CMK (cell line): ENCODE measurements at regions not wholly inside any gene's neighbourhood (a gene's known extent, or its start where the extent isn't known, plus 50 kb on each side); places are given as distances from the start of the nearest gene placed in this dataset.

Source experiments
- DNase-seq: peaks from one replicate; pipeline ENCODE4 v3.0.0-alpha.2; 2010; ENCODE audit warnings: low read depth

DNA sequence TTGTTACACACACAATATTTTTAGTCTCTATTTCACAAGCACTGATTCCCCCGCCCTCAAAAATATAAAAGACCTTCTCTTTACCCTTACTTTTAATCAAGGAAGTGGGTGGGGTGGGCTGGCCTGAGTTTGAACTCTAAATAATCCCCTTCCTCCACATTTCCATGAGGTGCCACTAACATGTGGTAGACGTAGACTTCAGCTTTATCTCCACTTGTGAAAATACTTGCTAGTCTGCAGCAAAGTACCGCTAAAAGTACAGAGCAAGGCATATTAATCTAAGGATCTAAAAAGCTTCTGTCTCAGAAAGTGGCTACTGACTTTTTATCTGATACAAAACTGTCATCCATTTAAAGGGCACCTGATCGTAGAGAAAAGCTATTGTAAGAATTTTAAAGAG is 739.6 kb upstream of the SLC10A2 start:
- DNase-seq = no peak

DNA sequence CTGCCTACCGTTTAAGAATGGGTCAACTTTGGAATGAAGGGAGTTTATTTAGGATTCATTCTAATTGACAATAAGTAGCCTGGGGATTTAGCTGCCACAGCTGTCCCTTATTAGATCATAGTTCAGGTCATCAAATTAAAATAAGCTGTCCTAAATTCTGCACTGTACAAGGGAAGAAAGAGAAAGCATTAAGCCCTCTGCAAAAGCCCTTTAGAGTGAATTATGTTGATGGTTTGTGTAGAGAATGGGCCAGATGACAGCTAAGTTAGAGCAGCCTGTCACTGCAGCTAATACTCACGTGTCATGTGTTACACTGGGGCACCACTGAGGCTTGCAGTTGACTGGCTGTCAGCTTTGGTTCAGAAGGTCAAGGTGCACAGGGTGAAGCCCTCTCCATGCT is 737.1 kb upstream of the SLC10A2 start:
- no peak for DNase-seq

GRCh38 chr13:103799028-103799427 is 732.8 kb upstream of the SLC10A2 start:
- no peak for DNase-seq

GRCh38 chr13:103795892-103796478 is 729.8 kb upstream of the SLC10A2 start:
- DNase-seq = no peak

GRCh38 chr13:103794526-103794925 is 728.3 kb upstream of the SLC10A2 start:
- no peak for DNase-seq

GRCh38 chr13:103788061-103788652 is 721.9 kb upstream of the SLC10A2 start:
- no peak for DNase-seq

- no peak for DNase-seq
Measured at GRCh38 chr13:103772576-103772975, 706.4 kb upstream of the SLC10A2 start.

DNA sequence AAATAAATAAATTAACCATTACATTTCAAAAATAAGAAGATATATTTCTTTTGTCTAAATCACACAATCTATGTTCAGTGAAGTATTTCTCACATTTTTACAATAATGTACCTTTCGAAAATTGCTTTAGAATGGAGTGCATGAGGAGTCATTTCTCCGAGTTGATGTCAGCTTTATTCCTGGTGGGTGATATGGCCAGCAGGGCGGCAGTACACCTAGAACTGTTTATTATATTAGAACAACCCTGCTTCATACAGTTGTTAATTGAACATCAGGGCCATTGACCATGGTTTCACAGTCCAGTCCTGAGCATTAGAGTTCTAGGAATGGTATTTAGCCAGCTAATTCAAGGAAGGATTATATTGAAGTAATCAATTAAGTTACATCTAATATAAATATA is 696.3 kb upstream of the SLC10A2 start:
- DNase-seq = no peak

- no peak for DNase-seq
Measured at GRCh38 chr13:103759361-103759760, 693.1 kb upstream of the SLC10A2 start.

- no peak for DNase-seq
Measured at GRCh38 chr13:103758222-103758621, 692.0 kb upstream of the SLC10A2 start.

DNA sequence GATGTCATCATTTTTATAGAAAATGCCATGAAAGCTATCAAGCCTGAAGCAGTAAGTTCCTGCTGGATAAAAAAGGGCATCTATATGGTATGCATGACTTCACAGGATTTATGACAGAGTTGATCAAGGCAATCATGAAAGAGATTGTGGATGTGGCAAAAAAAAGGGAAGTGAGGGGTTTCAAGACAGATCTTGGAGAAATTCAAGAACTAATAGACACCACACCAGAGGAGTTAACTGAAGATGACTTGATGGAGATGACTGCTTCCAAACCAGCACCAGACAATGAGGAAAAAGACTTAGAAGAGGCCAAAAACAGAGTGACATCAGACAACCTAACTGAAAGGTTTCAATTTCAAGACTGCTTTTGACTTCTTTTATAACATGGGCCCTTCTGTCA is 691.1 kb upstream of the SLC10A2 start:
- no peak for DNase-seq

GRCh38 chr13:103754783-103755182 is 688.6 kb upstream of the SLC10A2 start:
- no peak for DNase-seq

- DNase-seq = no peak
Measured at GRCh38 chr13:103734837-103735236, 668.6 kb upstream of the SLC10A2 start.

- DNase-seq = no peak
Measured at GRCh38 chr13:103731959-103732358, 665.7 kb upstream of the SLC10A2 start.

GRCh38 chr13:103730407-103730806 is 664.2 kb upstream of the SLC10A2 start:
- no peak for DNase-seq

- no peak for DNase-seq
Measured at GRCh38 chr13:103726808-103727207, 660.6 kb upstream of the SLC10A2 start.

DNA sequence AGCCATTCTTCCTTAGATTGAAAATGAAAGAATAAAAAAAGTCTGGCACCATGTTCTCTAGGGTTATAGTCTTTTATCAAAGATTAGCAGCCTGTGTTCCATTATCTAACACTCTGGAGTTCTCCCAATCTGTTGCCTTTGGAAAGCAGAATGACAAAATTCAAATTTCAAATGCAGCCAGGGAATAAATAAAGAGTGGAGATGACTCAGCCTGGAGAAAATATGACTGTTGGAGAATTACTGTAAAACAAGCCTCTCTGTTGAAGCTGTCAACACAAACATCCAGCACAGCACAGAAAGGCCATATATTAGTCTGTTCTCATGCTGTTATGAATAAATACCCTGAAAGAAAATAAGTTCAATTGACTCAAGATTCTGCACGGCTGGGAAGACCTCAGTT is 650.5 kb upstream of the SLC10A2 start:
- no peak for DNase-seq

GRCh38 chr13:103715335-103715734 is 649.1 kb upstream of the SLC10A2 start:
- no peak for DNase-seq

DNA sequence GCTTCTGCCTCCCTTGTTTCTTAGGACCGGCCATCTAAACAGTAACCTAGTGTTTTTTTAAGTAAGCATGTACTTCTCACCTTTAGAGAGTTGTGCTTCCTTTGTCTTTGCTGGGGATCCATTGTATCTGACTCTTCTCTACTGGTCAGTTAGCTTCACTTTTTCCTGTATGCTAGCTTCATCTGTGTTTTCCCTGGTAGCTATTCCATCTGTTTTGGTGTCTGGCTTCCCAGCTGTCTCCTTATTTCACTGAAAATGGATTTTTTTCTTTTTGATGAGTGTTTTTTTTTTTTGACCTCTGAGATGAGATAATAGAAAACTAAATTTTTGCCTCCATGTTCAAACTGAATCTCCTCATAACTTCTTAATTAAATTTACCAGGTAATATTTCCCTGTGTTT is 637.0 kb upstream of the SLC10A2 start:
- DNase-seq = no peak

GRCh38 chr13:103698000-103698399 is 631.8 kb upstream of the SLC10A2 start:
- DNase-seq = no peak

DNA sequence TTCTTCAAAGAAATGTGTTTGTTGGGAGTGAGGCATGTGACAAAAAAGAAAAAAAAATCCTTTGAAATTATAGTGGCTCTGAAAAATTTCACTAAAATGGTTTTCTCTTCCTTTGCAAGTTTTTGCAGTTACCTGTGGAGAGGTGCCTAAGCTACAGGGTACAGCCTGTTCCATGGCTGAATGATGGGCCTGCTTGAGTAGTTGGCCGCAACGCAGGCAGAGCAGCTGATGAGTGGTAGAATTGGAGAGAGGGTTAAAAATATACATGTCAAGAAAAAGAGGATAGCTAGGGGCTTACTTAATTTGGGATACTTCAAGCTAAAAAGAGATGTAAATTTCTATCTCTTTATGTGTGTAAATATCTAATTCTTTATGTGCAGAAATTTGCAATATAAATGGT is 629.1 kb upstream of the SLC10A2 start:
- DNase-seq = no peak

GRCh38 chr13:103694471-103694870 is 628.3 kb upstream of the SLC10A2 start:
- no peak for DNase-seq

DNA sequence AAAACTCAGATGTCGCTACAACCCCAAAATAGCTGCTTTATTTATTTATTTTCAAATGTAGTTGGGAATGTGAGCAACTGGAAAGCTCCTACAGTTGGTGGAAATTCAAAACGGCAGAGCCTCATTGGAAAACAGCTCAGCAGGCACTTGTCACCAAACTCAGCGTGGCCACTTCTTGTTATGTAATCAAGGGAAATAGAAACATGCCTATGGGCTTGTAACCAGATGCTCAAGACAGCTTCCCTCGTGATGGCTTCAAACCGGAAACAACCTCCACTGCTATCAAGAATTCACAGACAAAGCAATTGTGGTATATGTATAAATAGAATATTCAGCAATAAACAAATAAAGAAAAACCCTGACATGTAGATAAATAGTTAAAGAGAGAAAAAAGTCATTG is 627.8 kb upstream of the SLC10A2 start:
- no peak for DNase-seq

DNA sequence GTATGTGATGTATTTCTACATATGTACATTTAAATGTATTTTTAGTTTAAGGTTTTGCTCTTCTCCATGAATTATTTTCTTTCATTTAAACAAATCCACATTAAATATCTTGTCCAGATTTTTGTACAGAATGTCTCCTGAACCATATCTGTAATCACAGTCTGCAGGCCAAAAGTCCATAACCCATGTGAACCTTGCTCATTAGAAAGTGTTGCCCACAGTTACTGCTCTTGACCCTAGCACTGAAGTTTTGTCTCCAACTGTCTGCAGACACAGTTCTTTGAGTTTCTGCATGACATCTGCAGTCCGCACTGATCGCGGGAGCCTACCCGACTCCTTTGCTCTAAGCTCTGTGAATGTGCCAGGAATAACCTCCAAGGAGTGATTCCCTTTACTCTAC is 626.2 kb upstream of the SLC10A2 start:
- no peak for DNase-seq
